K562 (cell line): ENCODE measurements at regions not wholly inside any gene's neighbourhood (a gene's known extent, or its start where the extent isn't known, plus 50 kb on each side); places are given as distances from the start of the nearest gene placed in this dataset.

ENCODE experiments used
- BACH1 ChIP-seq: fragments of 200-800 bp; sonication (Bioruptor generic); IDR thresholded peaks from 2 replicates; pipeline ENCODE4 v1.6.1; 2016; ENCODE audit warnings: missing genetic modification characterization, missing compliant biosample characterization
- CTCF ChIP-seq, 3 experiments: IDR thresholded peaks in 2 of 3; conservative IDR thresholded peaks in 1 of 3; 2 replicates each; pipeline ENCODE4 v1.5.1; 2011 to 2012; ENCODE audit warnings: low read length in 3 of 3, mild to moderate bottlenecking in 3 of 3, control low read depth in 2 of 3, improper control_type of control experiment in 1 of 3, inconsistent platforms in 1 of 3, low read depth in 1 of 3, mixed read lengths in 1 of 3, moderate library complexity in 1 of 3; ENCODE audit not compliant: insufficient read depth in 2 of 3
- FOXP4 ChIP-seq: sonication (generic); formaldehyde crosslinking; IDR thresholded peaks from 2 replicates; pipeline ENCODE4 v1.8.0; 2022; ENCODE audit warnings: mild to moderate bottlenecking, missing genetic modification reagents, borderline replicate concordance
- HNRNPLL ChIP-seq: fragments of 200-400 bp; formaldehyde crosslinking; IDR thresholded peaks from 2 replicates; pipeline ENCODE4 v1.6.1; 2017; ENCODE audit warnings: low read length, low read depth, mild to moderate bottlenecking; ENCODE audit not compliant: poor library complexity, severe bottlenecking
- MAFG ChIP-seq: fragments of 450-650 bp; conservative IDR thresholded peaks from 2 replicates; pipeline ENCODE4 v1.6.1; 2016; ENCODE audit warnings: missing genetic modification characterization, missing compliant biosample characterization
- NR0B1 ChIP-seq: fragments of 450-650 bp; IDR thresholded peaks from one replicate; pipeline ENCODE4 v1.6.1; 2018; ENCODE audit warnings: mild to moderate bottlenecking, moderate library complexity; ENCODE audit not compliant: partially characterized antibody
- POLR3A ChIP-seq: IDR thresholded peaks from 2 replicates; pipeline ENCODE4 v1.6.1; 2011; ENCODE audit warnings: borderline replicate concordance, mild to moderate bottlenecking, moderate library complexity; ENCODE audit not compliant: insufficient read length, insufficient read depth; ENCODE audit errors: extremely low read depth
- TAF1 ChIP-seq: IDR thresholded peaks from 2 replicates; pipeline ENCODE4 v1.6.1; 2011; ENCODE audit warnings: mild to moderate bottlenecking, low read length, moderate library complexity; ENCODE audit not compliant: insufficient read depth, control insufficient read depth, severe bottlenecking; ENCODE audit errors: extremely low read depth
- ZNF274 ChIP-seq: IDR thresholded peaks from 2 replicates; pipeline ENCODE4 v1.6.1; 2011; ENCODE audit warnings: low read depth, mild to moderate bottlenecking, low read length, moderate library complexity, borderline replicate concordance

GRCh38 chr5:4212071-4212739, 616.6 kb downstream of the IRX1 start:
- TF ChIP-seq BACH1 (tag) (no peak), CTCF (IDR thresholded peaks at IDR 0.05 in 2 of 3, conservative IDR thresholded peaks at IDR 0.05 in 1 of 3; ENCODE audit: insufficient read depth in 2 of 3, low read depth in 1 of 3, low read length in 3 of 3) (no peak), TAF1 (no peak), FOXP4 (CRISPR knock-in tag) (no peak), MAFG (no peak), ZNF274 (no peak), POLR3A (no peak), HNRNPLL (no peak), NR0B1 (no peak)
